Ishikawa (cell line): ENCODE measurements at regions not wholly inside any gene's neighbourhood (a gene's known extent, or its start where the extent isn't known, plus 50 kb on each side); places are given as distances from the start of the nearest gene placed in this dataset.

ENCODE experiments used
- RAD21 ChIP-seq: IDR thresholded peaks from 2 replicates; pipeline ENCODE4 v1.6.1; 2012; ENCODE audit warnings: low read depth
- TCF12 ChIP-seq: IDR thresholded peaks from 2 replicates; pipeline ENCODE4 v1.6.1; 2012; ENCODE audit warnings: low read depth
- TF ChIP-seq, protein P1 (sequence below): IDR thresholded peaks from 2 replicates; pipeline ENCODE4 v1.6.1; 2012

DNA sequence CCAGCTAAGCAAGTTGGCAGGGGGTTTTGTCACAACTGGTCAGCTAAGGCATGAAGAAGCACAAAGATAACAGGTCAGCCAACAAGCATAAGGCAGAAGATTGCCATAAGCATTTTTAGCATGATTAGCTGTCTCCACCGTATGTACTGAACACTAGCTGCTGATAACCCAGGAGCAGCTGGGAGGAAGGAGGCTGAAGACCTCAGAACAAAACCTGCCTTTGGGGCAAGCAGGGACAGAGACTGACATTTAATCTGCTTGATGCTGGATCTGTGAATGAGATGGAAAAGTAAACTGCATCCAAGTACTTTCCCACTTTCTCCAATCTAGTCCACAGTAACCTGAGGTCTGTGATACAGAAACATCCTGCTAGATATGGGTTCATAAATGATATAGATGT is 353.0 kb upstream of the MAP3K7 start:
- no peak for TF ChIP-seq RAD21
- TF ChIP-seq, protein P1, sequence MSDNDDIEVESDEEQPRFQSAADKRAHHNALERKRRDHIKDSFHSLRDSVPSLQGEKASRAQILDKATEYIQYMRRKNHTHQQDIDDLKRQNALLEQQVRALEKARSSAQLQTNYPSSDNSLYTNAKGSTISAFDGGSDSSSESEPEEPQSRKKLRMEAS: no peak
- TF ChIP-seq TCF12: no peak
